WI38 (cell line): ENCODE measurements at regions not wholly inside any gene's neighbourhood (a gene's known extent, or its start where the extent isn't known, plus 50 kb on each side); places are given as distances from the start of the nearest gene placed in this dataset.

ENCODE experiments used
- H3K4me3 ChIP-seq: 2 replicates; pipeline ENCODE4 v1.5.1; 2011; ENCODE audit warnings: low read depth, mild to moderate bottlenecking, control low read depth, low read length
- TF ChIP-seq, protein P1 (sequence below): IDR thresholded peaks from 2 replicates; pipeline ENCODE4 v1.5.1; 2012; ENCODE audit warnings: low read depth, mild to moderate bottlenecking, control low read depth, low read length

GRCh38 chr17:72407931-72408330, 287.1 kb downstream of the SOX9 start:
- no peak overlapping the region for H3K4me3 ChIP-seq

GRCh38 chr17:72408641-72409040, 287.8 kb downstream of the SOX9 start:
- no peak overlapping the region for H3K4me3 ChIP-seq
- TF ChIP-seq, protein P1, sequence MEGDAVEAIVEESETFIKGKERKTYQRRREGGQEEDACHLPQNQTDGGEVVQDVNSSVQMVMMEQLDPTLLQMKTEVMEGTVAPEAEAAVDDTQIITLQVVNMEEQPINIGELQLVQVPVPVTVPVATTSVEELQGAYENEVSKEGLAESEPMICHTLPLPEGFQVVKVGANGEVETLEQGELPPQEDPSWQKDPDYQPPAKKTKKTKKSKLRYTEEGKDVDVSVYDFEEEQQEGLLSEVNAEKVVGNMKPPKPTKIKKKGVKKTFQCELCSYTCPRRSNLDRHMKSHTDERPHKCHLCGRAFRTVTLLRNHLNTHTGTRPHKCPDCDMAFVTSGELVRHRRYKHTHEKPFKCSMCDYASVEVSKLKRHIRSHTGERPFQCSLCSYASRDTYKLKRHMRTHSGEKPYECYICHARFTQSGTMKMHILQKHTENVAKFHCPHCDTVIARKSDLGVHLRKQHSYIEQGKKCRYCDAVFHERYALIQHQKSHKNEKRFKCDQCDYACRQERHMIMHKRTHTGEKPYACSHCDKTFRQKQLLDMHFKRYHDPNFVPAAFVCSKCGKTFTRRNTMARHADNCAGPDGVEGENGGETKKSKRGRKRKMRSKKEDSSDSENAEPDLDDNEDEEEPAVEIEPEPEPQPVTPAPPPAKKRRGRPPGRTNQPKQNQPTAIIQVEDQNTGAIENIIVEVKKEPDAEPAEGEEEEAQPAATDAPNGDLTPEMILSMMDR, result no peak

More at GRCh38 chr17:72407931-72408330, 287.1 kb downstream of the SOX9 start:
- TF ChIP-seq, protein P1, result no peak

GRCh38 chr17:72409405-72410002, 288.7 kb downstream of the SOX9 start:
- H3K4me3 ChIP-seq, result no peak overlapping the region
- TF ChIP-seq, protein P1, result no peak

DNA sequence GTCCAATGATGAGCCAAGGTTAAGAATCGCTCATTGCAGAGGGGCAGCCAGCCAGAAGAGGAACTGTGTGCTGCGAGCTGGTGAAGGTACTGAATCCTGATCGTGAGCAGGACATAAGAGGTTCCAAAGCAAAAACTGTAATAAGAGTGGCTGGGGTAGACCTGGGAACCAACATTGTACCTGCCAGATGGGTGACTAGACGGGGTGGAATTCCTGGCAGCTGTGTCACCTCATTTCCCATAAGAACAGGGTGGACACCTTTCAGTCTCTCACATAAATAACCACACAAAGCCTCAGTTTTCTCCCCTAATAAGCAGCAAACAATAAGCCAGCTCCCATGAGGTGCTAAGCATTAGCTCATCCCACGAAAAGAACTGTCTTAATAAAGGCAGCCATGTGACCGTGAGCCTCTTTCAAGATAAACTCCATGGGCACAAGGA, 290.3 kb downstream of the SOX9 start:
- H3K4me3 ChIP-seq, result no peak overlapping the region
- TF ChIP-seq, protein P1, result no peak

DNA sequence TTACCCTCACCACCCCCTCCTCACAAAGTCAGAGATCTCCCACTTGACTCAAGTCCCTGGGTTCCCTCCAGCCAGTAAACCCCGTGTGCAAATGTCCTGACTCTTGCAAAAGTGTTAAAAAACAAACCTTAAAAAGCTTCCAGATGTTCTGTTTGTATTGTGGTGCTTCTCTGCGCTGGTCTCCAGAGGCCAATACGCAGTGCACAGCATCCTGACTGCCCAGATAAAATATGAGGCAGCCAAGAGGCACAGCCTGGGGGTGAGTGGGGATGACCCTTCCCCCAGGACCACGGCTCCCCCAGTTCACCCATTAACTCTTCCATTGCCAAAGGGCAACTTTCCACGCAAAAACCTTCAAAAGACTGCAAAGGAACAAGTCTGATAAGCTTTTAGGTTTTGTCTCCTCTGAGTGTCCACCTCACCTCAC, 291.8 kb downstream of the SOX9 start:
- TF ChIP-seq, protein P1, result no peak
- H3K4me3 ChIP-seq, result no peak overlapping the region

DNA sequence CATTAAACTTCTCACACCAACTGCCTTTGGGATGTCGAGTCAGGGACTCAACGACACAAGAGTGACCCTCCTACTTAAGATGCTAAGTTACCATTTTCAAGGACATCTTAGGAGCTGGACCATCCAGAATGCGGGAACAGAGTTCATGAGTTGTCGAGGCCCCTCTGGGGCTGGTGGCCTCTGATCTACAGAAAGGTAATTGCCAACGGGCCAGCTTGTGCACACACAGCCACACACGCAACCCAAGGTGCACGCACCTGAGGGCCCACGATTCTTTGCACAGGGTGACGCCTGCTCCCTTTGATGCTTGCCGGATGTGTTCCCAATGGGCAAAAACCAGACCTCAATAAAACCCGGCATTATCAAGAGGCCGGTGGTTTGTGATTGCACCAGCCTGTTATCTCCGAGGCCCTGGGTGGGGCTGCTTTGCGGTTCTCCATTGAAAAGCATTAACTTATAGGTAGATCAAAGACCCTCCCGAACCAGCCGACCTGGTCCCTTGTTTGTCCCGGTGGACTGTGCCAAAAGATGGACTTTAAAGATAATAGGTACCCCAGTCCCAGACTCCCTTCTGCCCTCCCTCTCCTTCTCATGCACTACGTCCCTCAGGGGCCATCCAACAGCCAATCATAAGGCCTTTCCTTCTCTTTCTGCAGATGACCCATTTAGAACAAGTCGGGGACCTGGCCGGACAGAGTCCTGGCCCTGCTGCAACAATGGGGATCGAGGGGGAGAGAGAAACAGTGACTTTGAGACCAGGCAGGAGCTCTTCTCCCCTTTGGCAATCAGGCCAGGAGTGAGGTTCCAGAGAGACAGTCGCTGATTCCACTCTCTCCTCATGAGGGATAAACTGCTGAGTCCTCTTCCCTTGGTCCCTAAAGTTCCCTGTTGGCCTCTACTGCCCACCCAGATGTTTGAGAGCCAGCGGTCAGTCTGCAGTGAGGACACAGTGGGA, 292.5 kb downstream of the SOX9 start:
- H3K4me3 ChIP-seq, result no peak overlapping the region
- TF ChIP-seq, protein P1, result no peak

- no peak overlapping the region for H3K4me3 ChIP-seq
- TF ChIP-seq, protein P1, result no peak
These were observed 293.2 kb downstream of the SOX9 start for GRCh38 chr17:72414032-72414396.
